ENCODE measurements at regions not wholly inside any gene's neighbourhood (a gene's known extent, or its start where the extent isn't known, plus 50 kb on each side); places are given as distances from the start of the nearest gene placed in this dataset.

- no peak overlapping the region for H4K5ac ChIP-seq (ENCODE audit: low read depth, low read length)
- no peak overlapping the region for H2BK120ac ChIP-seq (ENCODE audit: low read depth, low read length)
- H3K4me2 ChIP-seq (ENCODE audit: low read depth, low read length) = no peak overlapping the region
- no peaks in the 10 kb centered on the region for H4K20me1 ChIP-seq (ENCODE audit: insufficient read depth, low read length)
- intact Hi-C loops (cut with micrococcal nuclease) = no loop called here
- no peak overlapping the region for H3K56ac ChIP-seq (ENCODE audit: extremely low read depth, insufficient read depth, low read length)
- no CpG with 5 or more reads among the region's 3 CpGs for WGBS, 2 experiments (ENCODE audit: extremely low coverage in 2 of 2, insufficient read length in 1 of 2)
- no TSS peak for BruUV-seq (replicated peaks)
- H3K9me3 ChIP-seq (ENCODE audit: control insufficient read depth, insufficient read depth, low read length) = no peaks in the 10 kb centered on the region
- no peak overlapping the region for H3K14ac ChIP-seq (replicated peaks; ENCODE audit: low read depth, low read length)
- H3K4me3 ChIP-seq (ENCODE audit: insufficient read depth, low read depth, low read length) = no peak overlapping the region
- no peak overlapping the region for H2BK15ac ChIP-seq (ENCODE audit: low read depth, low read length)
- no peak overlapping the region for H3K18ac ChIP-seq (ENCODE audit: low read depth, low read length)
- H4K91ac ChIP-seq (ENCODE audit: insufficient read depth, low read depth, low read length) = no peak overlapping the region
- H3K4ac ChIP-seq (ENCODE audit: low read depth, low read length) = no peak overlapping the region
- no peaks in the 10 kb centered on the region for H3K4me1 ChIP-seq (ENCODE audit: control insufficient read depth, insufficient read depth, low read length)
- CTCF ChIA-PET = no interaction called here
- in situ Hi-C loops (cut with MboI; ENCODE audit: low sequenced_read_pairs) = no loop called here
- DNase-seq (peak; percentile 3), ATAC-seq (ENCODE audit: low read depth) (no peak)
- H3K9ac ChIP-seq (ENCODE audit: low read depth, low read length) = no peak overlapping the region
- no peaks in the 10 kb centered on the region for H3K9me1 ChIP-seq (ENCODE audit: insufficient read depth, low read length)
- dilution Hi-C loops (cut with HindIII; ENCODE audit: low sequenced_read_pairs, unreplicated experiment) = no loop called here
- no peaks in the 10 kb centered on the region for H3K79me1 ChIP-seq (ENCODE audit: low read depth in 1 of 2, low read length in 2 of 2)
- no peaks in the 10 kb centered on the region for H3K36me3 ChIP-seq (ENCODE audit: control insufficient read depth, insufficient read depth, low read length)
- no peak overlapping the region for H2AK9ac ChIP-seq (replicated peaks; ENCODE audit: low read depth, low read length, poor library complexity)
- H3K23ac ChIP-seq (ENCODE audit: low read depth, low read length) = no peak overlapping the region
- no peak overlapping the region for H2BK5ac ChIP-seq (ENCODE audit: low read depth, low read length, poor library complexity, severe bottlenecking)
- no peaks in the 10 kb centered on the region for H3K27me3 ChIP-seq (ENCODE audit: control insufficient read depth, insufficient read depth, low read length)
- H2AK5ac ChIP-seq (ENCODE audit: low read depth, low read length) = no peak overlapping the region
- no peak overlapping the region for H2AFZ ChIP-seq (replicated peaks; ENCODE audit: low read length, poor library complexity)
- POLR2A ChIA-PET (ENCODE audit: unreplicated experiment) = no interaction called here
- no peak overlapping the region for H3K27ac ChIP-seq (ENCODE audit: insufficient read depth, low read length)
- H2BK20ac ChIP-seq (ENCODE audit: low read depth, low read length) = no peak overlapping the region
- H4K8ac ChIP-seq (ENCODE audit: low read depth in 2 of 2, low read length in 2 of 2) = no peak overlapping the region
- no peak for TF ChIP-seq RFX5 (IDR thresholded peaks at IDR 0.05; ENCODE audit: low read depth, low read length)
- no peak for TF ChIP-seq CHD1 (IDR thresholded peaks at IDR 0.05; ENCODE audit: low read depth, low read length)
- TF ChIP-seq, protein P1, sequence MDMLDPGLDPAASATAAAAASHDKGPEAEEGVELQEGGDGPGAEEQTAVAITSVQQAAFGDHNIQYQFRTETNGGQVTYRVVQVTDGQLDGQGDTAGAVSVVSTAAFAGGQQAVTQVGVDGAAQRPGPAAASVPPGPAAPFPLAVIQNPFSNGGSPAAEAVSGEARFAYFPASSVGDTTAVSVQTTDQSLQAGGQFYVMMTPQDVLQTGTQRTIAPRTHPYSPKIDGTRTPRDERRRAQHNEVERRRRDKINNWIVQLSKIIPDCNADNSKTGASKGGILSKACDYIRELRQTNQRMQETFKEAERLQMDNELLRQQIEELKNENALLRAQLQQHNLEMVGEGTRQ (IDR thresholded peaks at IDR 0.05; ENCODE audit: low read depth, low read length) = no peak
- no peak for TF ChIP-seq CTCF (conservative IDR thresholded peaks at IDR 0.05; ENCODE audit: low read depth, low read length)
- TF ChIP-seq NFE2L2 (IDR thresholded peaks at IDR 0.05; ENCODE audit: low read depth, low read length) = no peak
- TF ChIP-seq MAZ (IDR thresholded peaks at IDR 0.05; ENCODE audit: borderline replicate concordance, low read depth, low read length) = no peak
- TF ChIP-seq SMC3 (IDR thresholded peaks at IDR 0.05; ENCODE audit: low read depth, low read length) = no peak
- no peak for TF ChIP-seq RAD21 (IDR thresholded peaks at IDR 0.05; ENCODE audit: low read length)
- TF ChIP-seq FOS (IDR thresholded peaks at IDR 0.05; ENCODE audit: low read depth, low read length) = no peak
Observed at GRCh38 chr5:120749737-120750136, 285.6 kb downstream of the PRR16 start.

Data from IMR-90 (cell line).